ENCODE measurements at regions not wholly inside any gene's neighbourhood (a gene's known extent, or its start where the extent isn't known, plus 50 kb on each side); places are given as distances from the start of the nearest gene placed in this dataset.
A peak's percentile ranks its signal among the peaks of the same experiment; 100 is the strongest.
"Not testable (repeated sequence)": the region's sequence is repeated elsewhere in the genome, so short reads cannot be mapped to it uniquely, and the experiment has no call there.

- DNase-seq = no peak
Measured at GRCh38 chr7:112540839-112541577, 60.2 kb downstream of the LSMEM1 start.

DNA sequence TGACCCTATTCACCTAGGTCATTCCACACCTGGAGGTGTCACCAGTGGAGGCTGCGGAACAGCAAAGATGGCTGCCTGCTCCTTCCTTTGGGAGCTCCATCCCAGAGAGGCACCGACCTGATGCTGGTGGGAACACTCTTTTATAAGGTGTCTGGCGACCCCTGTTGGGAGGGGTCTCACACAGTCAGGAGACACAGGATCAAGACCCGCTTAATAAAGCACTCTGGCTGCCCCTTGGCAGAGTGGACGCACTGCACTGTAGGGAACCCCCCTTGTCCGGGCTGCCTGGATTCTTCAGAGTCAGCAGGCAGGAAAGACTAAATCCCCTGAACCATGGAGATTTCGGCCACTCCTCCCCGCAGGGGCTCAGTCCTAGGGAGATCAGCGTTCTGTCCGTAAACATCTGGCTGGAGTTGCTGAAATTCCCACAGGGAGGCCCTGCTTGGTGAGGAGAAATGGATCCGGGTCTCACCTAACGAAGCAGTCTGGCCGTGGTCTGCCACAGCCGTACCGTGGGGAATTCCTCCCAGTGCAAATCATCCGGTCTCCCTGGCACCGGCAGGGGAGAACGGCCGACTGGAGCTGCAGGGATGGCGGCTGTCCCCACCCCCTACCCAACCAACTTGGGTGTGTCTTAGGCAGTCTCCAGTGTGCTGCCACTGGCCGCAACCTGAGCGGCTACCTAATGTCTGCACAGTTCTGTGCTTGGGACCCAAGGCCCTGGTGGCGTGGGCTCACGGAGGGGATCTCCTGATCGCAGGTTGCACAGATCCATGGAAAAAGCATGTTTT is 66.1 kb downstream of the LSMEM1 start:
- DNase-seq = no peak

DNA sequence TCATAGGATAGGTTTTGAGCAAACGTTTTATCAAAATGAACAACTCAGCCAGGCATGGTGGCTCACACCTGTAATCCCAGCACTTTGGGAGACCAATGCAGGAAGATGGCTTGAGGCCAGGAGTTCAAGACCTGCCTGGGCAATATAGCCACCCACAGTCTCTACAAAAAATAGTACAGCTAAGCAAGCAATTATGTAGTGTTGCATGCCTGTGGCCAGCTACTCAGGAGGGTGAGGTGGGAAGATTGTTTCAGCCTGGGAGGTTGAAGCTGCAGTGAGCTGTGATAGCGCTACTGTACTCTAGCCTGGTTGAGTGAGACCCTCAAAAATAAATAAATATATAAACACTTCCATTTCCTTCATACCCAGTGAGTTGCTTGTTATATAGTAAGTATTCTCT is 67.1 kb downstream of the LSMEM1 start:
- no peak for DNase-seq

- no peak for DNase-seq
Measured at GRCh38 chr7:112550468-112551060, 69.8 kb downstream of the LSMEM1 start.

- not testable (repeated sequence) for DNase-seq
Measured at GRCh38 chr7:112551521-112551920, 70.7 kb downstream of the LSMEM1 start.

DNA sequence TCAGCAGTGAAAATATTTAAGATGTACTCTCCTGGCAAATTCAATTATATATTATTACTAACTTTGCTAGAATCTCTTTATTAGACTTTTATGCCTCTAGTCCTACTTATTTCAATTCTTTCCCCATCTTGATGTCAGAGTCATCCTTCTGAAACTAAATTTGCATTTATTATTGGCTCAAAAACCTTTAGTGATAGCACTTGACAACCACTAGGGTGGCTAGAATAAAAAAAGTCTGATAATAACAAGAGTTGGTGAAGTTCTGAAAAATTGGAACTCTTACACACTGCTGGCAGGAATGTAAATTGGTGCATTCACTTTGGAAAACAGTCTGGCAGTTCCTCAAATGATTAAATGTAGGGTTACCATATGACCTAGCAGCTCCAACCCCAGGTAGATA is 73.8 kb downstream of the LSMEM1 start:
- no peak for DNase-seq

- DNase-seq = no peak
Measured at GRCh38 chr7:112556633-112557032, 75.8 kb downstream of the LSMEM1 start.

- DNase-seq = no peak
Measured at GRCh38 chr7:112566442-112567324, 85.9 kb downstream of the LSMEM1 start.

DNA sequence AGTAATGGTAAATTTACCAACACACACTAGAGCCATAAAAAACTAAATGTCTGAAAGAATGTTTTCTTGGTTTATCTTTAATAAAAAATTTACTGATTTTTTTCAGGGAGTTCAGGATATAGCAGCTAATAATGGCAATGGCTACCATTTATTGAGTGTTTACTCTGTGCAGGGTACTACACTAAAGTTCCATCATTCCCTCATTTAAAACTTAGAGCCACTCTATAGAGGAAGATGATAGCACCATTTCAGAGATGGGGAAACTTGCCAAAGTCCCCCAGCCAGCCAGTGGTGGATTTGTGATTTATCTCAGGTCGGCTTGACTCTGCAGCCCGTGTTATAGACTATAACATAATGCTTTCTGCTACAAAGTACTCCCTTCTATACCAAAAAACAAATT is 86.6 kb downstream of the LSMEM1 start:
- no peak for DNase-seq

GRCh38 chr7:112571852-112572607 is 91.2 kb downstream of the LSMEM1 start:
- DNase-seq = peak; percentile 62

DNA sequence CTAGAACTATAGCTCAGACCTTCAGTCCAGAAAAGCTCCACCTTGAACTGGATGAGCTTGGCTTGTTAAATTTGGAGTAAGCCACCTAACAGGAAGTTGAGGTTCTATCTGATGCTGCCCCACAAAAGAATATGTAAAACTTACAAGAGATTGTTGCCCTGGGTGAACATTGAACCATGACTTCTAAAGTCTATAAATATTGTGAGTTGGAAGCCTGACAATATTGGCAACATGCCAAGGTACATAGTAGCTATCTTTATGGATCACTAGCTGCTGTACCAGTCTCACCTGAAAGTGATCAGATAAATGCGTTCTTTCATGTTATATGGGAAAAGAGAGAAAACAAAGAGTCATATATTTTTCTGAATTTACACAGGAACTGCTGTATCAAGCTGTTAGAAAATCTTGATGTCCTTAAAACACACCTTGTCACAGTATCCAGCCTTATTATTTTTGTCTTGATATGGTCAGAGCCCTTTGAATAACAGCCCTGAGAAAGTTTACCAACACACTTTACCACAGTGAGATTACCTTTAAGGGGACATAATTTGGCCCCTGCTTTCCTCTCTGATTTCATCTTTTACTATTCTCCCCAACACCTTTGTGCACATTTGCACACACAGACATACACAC is 92.0 kb downstream of the LSMEM1 start:
- DNase-seq = peak; percentile 66

DNA sequence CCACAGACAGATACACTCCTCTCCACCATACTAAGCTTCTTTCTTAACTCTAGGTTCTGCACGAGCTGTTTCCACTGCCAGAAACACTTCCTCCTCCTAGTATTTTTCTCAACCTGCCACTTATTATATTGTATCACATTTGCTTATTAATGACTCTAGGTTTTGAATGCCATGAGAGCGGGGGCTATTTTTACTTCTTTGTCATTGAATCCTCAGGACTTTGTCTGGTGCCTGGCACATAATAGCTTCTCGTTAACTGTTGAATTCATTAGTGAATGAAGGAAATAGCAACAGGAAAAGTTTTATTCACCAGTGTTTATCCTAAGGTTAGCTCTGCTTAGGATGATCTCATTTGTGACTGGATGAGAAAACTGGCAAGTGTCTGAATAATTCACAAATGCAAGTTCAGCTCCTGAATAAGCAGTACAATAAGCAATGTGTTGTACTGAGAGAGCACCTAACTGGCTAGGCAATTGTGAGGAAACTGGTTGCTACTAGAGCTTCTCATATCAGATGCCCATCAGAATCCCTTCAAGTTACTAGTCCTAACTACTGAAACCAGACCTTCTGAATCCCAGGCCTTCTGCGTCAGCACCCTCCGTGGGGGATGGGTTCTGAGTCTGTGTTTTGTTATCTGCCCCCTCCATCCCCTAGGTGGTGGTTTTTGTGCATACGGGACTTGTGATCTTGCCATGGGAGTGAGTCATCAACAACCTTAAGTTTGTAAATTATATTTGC is 92.7 kb downstream of the LSMEM1 start:
- peak; percentile 51 for DNase-seq

GRCh38 chr7:112575864-112576263 is 95.1 kb downstream of the LSMEM1 start:
- DNase-seq = no peak

- no peak for DNase-seq
Measured at GRCh38 chr7:112579388-112579787, 98.6 kb downstream of the LSMEM1 start.

DNA sequence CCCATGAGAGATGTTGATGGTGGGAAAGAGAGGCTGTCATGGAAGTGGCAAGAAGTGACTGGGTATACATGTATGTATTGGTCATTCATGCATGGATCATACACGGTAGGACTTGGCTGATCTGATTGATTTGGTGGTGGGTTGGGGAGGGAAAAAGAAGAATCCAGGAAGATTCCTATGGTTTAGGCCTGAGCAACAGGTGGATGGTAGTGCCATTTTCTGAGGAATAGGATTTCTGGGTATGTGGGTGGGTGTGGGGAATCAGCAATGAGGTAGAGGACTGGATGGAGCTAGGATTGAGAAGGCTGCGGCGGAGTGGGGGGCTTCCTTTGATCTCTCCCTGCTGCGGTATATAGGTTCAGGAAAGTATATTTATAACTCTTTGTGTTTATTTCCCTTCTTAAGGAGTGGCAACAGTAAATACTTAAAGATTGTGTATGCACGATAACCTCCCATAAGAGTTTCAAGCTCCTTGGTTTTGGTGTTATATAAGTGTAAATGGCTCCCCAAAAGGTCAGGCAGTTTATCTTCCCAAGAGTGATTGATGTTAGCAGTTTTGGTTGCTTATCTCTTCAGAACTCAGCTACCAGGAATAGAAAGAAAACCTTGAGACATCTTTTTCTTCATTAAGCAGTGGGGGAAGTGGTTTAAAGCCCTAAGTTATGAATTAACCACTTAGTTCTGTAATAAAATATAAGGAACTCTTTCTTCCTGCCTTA is 100.1 kb downstream of the LSMEM1 start:
- DNase-seq = no peak

DNA sequence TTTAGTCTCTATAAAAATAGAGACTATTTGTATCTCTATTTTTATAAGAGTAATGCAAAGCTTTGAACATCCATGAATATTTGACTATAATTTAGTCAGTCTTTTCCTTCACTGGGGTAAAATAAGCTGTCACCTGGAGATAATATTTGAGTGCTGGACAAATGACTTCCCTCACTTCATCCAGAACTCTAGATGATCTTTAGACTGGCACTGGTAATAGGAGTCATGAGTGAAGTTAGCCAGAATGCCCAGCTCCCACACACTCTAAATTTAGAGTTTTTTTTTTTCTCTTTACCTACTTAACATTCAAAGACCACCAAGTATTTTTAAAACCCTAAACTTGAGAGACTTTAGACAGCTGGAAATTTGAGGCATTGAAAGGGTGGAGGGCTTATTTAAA is 100.7 kb downstream of the LSMEM1 start:
- no peak for DNase-seq

GRCh38 chr7:112584290-112584689 is 103.5 kb downstream of the LSMEM1 start:
- DNase-seq = no peak

- DNase-seq = no peak
Measured at GRCh38 chr7:112587504-112587903, 106.7 kb downstream of the LSMEM1 start.

GRCh38 chr7:112592565-112593263 is 111.9 kb downstream of the LSMEM1 start:
- not testable (repeated sequence) for DNase-seq

DNA sequence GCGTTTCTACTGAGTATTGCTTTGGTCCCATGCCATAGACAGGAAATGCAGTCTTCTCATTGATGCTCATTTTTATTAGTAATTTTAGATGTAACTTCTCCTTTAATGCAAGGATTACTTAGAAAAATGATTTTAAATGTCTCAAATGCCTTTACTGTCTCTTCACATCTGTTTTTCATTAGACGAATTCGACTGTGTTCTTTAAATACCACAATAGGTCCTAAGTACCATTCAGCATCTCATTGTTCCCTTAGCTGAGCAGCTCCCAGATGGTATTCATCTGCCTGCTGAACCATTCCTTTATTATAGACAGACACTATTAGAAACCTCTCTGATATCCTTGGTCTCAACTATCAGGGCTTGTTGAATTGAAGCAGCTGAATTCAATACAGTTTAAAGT is 113.6 kb downstream of the LSMEM1 start:
- no peak for DNase-seq

All from DMS153 (cell line).